Stimulated activated CD8-positive, alpha-beta memory T cell treated with anti-CD3 and anti-CD28 coated beads, Interleukin-4, amount 100 ng/mL, for 1 hour (primary cell): ENCODE measurements at regions not wholly inside any gene's neighbourhood (a gene's known extent, or its start where the extent isn't known, plus 50 kb on each side); places are given as distances from the start of the nearest gene placed in this dataset.

Experiments
- DNase-seq, 2 donors: peaks; one replicate each; pipeline ENCODE4 v3.0.0-alpha.2; 2020; ENCODE audit warnings: low read depth in 2 of 2, low spot score in 1 of 2

DNA sequence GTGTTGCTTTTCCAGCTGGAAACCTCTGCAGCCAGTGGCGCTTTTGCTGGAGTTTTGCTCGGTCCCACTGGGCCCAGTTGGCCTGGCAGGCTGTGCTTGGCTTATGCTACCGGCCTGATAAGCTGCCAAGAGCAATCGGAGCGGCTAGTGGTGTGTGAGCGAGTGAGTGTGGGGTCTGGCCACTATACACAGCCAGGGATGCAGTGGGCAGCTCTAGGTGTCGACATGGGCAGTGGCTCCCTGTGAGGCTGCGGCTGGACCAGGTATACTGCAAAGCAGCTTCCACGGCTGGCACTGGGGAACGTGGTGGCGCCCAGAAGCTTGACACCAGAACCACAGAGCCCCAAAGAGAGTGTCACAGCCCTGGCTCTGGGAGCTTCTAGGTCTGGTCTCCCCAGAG is 996.5 kb downstream of the GRIK2 start:
- DNase-seq, result no peak

DNA sequence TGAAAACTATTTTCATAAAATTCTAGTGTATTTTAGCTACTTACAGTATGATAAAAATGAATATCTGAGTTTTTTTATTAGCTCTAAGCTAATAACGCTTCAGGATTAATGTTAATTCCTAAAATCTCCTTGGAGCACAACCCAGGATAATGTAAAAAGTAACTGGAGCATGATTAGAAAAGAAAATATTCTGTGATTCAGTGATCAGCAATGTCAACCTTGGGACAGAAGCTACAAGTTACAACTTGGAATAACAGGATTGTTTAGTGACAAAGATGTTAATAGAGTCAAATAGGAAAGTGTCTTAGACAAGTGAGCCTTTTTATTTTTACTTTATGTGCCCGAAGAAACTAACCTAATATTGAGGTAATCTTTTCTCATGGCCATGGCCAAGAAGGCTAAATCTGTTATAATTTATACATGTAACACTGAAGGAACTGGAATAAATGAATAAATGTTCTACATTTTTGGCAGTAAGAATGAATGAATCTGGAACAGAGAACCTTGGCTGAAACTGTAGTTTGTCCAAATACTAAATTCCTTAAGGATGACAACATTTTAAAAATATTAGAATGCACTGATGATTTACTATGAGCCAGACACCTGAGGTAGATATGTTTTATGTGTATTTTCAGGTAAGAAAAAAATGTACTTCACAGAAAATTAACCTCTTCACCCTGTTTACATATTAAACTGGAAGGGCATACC is 994.0 kb downstream of the GRIK2 start:
- DNase-seq, result no peak

DNA sequence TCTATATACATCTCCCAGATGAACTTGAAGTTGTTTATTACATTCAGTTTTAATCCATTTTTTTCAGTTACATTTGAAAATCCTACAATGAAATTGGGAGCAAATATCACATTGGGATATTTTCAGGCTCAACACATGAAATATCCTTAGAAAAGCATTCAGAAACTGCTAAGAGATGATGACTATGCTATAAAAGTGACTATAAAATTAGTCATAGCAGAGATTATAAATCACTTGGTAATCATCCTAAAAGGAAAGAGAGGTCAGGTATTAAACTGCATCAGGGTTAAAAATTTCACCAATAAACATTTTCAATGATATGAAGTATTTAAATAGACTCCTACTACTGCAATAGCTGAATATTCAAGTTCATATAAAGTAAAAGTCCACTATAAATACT is 987.7 kb downstream of the GRIK2 start:
- no peak for DNase-seq

DNA sequence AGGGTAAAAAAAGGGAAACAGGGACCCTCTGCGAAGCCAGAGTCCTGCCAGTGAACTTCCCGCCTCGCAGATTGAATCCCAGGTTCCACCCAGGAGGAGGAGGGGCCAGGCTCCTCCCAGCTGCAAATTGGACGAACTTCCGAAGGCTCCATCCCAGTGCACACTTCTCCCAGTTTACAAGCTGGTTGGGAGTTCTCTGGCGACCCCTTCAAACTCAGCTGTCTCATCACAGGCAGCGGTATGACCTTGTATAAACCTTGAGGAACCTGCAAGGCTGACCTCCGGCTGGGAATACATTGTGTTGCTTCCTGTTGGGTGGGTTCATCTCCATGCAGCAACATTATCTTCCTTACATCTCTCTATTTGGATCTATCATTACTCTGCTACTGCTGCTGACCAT is 962.7 kb downstream of the GRIK2 start:
- no peak for DNase-seq

DNA sequence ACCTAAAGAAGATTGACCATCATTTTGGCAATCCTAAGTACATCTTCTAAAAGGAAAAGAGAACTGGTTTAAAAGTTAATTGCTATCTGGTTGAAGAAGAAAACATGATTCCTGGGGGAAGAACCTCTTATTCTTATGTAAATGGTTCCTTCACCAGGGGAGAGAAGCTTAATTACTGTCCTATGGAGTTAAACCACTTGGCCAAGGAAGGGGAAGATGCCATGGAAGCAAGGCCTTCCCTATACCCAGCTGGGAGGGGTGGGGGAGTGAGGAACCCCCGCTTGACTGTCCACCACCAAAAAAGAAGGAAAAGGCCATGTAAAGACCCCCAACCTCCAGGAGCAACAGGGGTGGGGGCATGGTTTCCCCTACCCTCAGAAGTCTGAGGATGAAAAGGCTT is 962.1 kb downstream of the GRIK2 start:
- DNase-seq, result no peak

DNA sequence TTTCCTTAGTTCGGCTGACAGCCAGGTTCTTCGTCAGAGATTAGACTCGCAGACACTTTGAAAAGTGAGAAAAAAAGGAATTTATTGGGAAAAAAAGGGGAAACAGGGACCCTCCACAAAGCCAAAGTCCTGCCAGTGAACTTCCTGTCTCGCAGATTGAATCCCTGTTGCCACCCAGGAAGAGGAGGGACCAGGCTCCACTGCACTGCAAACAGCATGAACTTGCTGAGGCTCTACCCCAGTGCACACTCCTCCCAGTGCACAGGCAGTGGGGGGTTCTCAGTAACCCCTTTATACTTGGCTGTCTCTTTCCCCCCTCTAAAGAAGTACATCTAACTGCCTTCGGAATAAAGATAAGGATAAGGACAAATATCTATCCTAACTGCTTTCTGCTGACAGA is 959.0 kb downstream of the GRIK2 start:
- no peak for DNase-seq

DNA sequence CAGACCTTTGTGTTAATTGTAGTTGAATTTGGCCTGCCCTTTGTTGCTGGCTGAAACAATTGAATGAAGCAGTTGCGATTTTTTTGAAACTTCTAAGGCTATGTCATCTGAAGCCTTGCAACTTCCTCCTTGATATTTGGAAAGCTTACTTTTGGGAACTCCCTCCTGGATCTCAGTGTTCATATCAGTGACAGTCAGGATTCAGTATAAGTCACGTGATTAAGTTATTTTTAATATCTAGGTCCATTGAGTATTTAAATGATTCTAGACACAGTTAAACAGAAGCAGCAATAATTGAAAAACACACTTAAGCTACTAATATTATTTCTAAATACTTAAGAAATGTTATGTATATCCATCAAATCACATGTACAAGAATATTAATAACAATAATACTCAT is 951.3 kb downstream of the GRIK2 start:
- DNase-seq, result no peak

DNA sequence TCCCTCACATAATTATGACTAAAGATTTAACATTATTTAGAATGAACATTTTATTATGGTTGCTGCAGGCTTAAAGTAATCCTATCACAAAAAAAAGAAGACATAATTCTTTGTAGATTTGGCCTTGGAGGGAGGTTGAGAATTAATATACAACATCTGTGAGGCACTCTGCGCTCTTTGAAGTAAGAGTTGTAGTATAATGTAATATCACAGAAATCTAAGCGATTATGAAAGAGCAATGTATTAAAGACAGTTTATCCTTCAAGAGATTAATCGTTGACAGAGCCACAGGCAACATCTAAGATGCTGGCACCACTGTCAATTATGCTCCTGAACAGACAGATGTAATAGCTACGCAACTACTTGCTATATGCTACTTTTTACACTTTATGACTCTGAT is 946.8 kb downstream of the GRIK2 start:
- no peak for DNase-seq

DNA sequence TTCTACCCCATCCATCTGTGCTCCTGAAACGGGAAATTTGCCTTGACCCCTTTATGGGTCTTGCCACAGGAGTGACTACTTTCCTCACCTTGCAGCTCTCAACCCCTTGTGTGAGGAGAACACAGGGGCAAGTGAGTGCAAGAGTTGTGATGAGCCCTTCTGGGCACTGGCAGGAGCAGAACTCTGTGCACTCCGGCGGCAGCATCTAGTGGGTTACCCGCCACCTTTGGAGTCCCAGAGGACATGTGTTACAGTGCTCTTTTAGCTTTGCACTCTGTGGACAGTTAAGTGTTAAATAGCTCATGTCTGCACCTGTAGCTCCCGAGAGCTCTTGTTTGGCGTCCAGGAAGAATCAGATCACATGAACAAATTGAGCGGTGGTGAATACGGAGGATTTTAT is 940.2 kb downstream of the GRIK2 start:
- DNase-seq, result no peak

DNA sequence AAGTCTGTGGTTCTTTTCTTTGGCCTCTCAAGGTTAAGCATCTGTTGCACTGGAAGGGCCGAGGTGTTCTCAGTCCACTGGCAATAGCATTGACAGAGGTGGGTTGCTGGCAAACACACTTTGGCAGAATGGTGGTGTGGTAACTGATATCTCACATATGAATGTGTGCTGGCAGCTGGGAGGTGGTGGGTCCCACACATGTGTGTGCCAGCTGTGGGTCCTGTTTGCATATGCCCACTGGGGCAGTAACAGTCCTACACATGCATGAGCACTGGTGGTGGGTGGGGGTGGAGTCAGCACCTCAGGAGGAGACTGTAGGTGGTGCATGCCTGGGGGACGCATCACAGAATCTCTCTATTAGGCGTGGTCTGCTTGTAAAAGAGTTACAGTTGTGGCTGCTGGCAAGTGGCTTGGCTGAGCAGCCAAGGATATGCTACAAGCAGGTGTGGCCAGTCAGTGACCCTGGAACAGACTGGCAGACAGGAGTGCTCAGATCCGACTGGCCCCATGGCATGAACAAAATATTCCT is 934.3 kb downstream of the GRIK2 start:
- DNase-seq, result no peak

DNA sequence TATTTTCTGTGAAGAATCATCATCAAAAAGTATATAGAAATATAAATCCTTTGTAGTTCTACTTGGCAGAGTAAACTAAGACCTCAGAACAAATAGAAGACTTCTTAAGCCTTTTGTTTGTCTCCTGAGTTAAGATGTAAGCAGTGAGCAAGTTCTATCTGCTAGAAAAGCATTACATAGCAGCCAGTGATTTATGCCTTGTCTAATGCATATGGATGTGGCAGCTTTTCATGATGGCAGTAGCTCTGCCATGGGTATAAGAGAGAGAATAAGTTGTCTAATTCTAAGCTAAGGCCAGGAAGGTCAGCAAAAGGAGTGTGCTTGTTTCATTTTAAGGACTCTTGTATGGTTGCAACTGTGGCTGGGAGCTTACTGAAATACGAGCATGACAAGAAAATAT is 920.2 kb downstream of the GRIK2 start:
- no peak for DNase-seq

DNA sequence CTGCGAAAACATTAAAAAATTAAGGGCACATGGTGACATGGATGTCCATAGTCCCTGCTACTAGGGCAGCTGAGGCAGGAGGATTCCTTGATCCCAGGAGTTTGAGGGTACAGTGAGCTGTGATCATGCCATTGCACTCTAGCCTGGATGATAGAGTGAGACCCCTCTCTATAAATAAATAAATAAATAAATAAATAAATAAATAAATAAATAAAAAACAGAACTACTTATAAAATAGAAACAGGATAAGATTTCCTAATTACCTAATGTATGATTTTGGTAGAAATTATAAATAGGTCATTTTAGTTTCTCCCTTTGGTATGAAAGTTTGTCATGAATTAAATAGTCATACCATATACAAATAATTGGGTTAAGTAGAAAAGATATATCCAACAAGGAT is 916.2 kb downstream of the GRIK2 start:
- no peak for DNase-seq

DNA sequence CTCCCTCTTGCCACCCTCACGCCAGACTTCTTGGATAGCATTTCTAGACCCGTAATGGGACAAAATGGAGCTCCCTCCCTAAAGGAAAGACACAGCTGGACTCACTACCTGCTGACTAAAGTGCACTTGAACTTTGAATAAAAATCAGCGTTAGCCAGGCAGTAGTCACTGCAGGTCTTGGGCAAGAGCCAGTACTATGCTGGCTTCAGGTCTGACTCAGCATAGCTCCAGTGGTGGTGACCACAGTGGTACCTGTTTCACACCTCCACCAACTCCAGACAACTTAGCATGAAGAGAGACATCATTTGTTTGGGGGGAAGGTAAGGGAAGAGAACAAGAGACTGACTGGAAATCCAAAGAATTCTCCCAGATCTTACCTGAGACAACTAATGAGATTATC is 906.8 kb downstream of the GRIK2 start:
- no peak for DNase-seq

DNA sequence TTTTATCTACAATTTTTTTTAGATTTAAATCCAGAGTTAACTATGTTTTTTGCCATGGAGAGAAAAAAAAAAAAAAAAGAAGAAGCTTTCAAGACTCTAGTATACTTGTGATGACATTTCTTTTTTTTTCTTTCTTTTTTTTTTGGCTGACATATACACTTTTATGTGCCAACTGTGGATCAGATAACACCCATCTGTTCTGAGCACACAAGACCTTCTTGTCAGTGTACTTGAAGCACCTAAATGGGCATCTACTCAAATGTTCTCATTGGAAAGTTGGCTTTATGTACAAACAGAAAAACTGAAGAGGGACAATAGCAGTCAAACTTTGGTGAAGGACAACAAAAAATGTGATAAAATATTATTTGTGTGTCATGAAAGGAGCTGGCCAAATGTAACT is 904.5 kb downstream of the GRIK2 start:
- no peak for DNase-seq
